ENCODE measurements at regions not wholly inside any gene's neighbourhood (a gene's known extent, or its start where the extent isn't known, plus 50 kb on each side); places are given as distances from the start of the nearest gene placed in this dataset.

DNA sequence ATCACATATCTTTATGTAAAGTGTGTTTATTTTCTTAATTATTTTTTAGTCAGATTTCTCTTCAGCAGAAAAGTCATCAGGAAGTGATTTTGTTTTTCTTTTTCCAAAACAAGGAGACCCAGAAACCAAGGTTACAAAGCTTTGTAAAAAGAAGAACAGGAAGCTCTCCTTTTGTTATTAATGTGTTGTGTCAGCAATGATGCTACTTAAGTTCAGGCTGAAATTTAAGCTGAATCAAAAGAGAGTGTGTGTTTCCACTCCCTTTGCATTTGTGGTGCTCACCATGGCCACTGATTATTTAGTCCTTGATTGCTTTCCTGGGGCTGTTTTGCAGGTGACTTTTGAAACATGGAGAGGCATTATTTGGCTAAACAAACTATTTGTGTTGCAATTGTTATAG lies 155.3 kb upstream of the ATP2B1 start:
- Histone ChIP-seq H3K4me3 (ENCODE audit: insufficient read depth, low read depth, low read length) (no peak overlapping the region), H3K27me3 (ENCODE audit: insufficient read depth, low read length) (no peaks in the 10 kb centered on the region), H3K36me3 (ENCODE audit: insufficient read depth, low read length) (no peaks in the 10 kb centered on the region), H3K9ac (ENCODE audit: low read length) (no peak overlapping the region), H3K9me3 (ENCODE audit: insufficient read depth, low read depth, low read length) (no peaks in the 10 kb centered on the region), H3K4me1 (ENCODE audit: insufficient read depth, low read length) (no peaks in the 10 kb centered on the region), H3K4me2 (ENCODE audit: low read length) (no peak overlapping the region), H4K20me1 (ENCODE audit: insufficient read depth, low read length) (no peaks in the 10 kb centered on the region), H3K79me2 (ENCODE audit: insufficient read depth, low read length) (no peaks in the 10 kb centered on the region), H2AFZ (ENCODE audit: low read depth, low read length) (no peak overlapping the region), H3K27ac (ENCODE audit: low read depth, low read length) (no peak overlapping the region)
- FAIRE-seq: no peak
- Mint-ChIP-seq H3K27ac (ENCODE audit: unreplicated experiment) (no peak overlapping the region), H3K36me3 (ENCODE audit: low read depth, unreplicated experiment) (no peaks in the 10 kb centered on the region), H3K4me1 (ENCODE audit: low read depth, unreplicated experiment) (peaks cover 6% of the 10 kb centered on the region), H3K27me3 (ENCODE audit: low read depth, unreplicated experiment) (no peaks in the 10 kb centered on the region), H3K4me3 (ENCODE audit: unreplicated experiment) (no peak overlapping the region), H3K9me3 (ENCODE audit: unreplicated experiment) (peaks cover 2% of the 10 kb centered on the region)
- DNase-seq (ENCODE audit: low read depth): no peak
- TF ChIP-seq EZH2 (IDR thresholded peaks at IDR 0.05; ENCODE audit: insufficient read depth, low read length): no peak
- TF ChIP-seq, protein P1, sequence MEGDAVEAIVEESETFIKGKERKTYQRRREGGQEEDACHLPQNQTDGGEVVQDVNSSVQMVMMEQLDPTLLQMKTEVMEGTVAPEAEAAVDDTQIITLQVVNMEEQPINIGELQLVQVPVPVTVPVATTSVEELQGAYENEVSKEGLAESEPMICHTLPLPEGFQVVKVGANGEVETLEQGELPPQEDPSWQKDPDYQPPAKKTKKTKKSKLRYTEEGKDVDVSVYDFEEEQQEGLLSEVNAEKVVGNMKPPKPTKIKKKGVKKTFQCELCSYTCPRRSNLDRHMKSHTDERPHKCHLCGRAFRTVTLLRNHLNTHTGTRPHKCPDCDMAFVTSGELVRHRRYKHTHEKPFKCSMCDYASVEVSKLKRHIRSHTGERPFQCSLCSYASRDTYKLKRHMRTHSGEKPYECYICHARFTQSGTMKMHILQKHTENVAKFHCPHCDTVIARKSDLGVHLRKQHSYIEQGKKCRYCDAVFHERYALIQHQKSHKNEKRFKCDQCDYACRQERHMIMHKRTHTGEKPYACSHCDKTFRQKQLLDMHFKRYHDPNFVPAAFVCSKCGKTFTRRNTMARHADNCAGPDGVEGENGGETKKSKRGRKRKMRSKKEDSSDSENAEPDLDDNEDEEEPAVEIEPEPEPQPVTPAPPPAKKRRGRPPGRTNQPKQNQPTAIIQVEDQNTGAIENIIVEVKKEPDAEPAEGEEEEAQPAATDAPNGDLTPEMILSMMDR (IDR thresholded peaks at IDR 0.05; ENCODE audit: insufficient read depth, low read depth, low read length): no peak

DNA sequence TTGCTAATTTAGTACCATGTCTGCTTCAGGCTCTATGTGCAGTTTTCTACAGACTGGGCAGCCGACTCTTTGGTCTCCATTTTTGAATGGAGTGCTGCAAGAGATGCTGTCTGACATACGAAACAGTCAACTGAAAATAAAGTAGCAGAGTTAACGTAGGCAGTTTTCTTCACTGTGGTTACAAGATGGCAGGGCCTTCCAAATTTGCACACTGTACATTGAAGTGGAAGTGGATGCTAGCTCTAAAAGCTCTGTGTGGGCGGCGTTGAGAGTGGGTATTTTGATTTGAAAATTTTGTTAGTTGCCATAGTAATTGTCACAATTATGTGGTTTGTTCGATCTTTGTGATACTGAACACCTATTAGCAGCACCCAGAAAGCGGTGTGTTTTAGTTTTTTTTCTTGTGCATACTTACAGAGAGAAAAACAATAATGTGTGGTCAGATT lies 154.9 kb upstream of the ATP2B1 start:
- Mint-ChIP-seq H3K36me3 (ENCODE audit: low read depth, unreplicated experiment) (no peaks in the 10 kb centered on the region), H3K4me1 (ENCODE audit: low read depth, unreplicated experiment) (peaks cover 6% of the 10 kb centered on the region), H3K27me3 (ENCODE audit: low read depth, unreplicated experiment) (no peaks in the 10 kb centered on the region), H3K27ac (ENCODE audit: unreplicated experiment) (no peak overlapping the region), H3K4me3 (ENCODE audit: unreplicated experiment) (no peak overlapping the region), H3K9me3 (ENCODE audit: unreplicated experiment) (peaks cover 2% of the 10 kb centered on the region)
- no peaks in the 10 kb centered on the region for H3K27me3 ChIP-seq (ENCODE audit: insufficient read depth, low read length)
- no peaks in the 10 kb centered on the region for H3K9me3 ChIP-seq (ENCODE audit: insufficient read depth, low read depth, low read length)
- no peaks in the 10 kb centered on the region for H3K36me3 ChIP-seq (ENCODE audit: insufficient read depth, low read length)
- H3K27ac ChIP-seq (ENCODE audit: low read depth, low read length): no peak overlapping the region
- no peak overlapping the region for H2AFZ ChIP-seq (ENCODE audit: low read depth, low read length)
- DNase-seq (ENCODE audit: low read depth): no peak
- H3K4me1 ChIP-seq (ENCODE audit: insufficient read depth, low read length): no peaks in the 10 kb centered on the region
- no peaks in the 10 kb centered on the region for H4K20me1 ChIP-seq (ENCODE audit: insufficient read depth, low read length)
- H3K4me3 ChIP-seq (ENCODE audit: insufficient read depth, low read depth, low read length): no peak overlapping the region
- FAIRE-seq: no peak
- no peaks in the 10 kb centered on the region for H3K79me2 ChIP-seq (ENCODE audit: insufficient read depth, low read length)
- TF ChIP-seq, protein P1 (IDR thresholded peaks at IDR 0.05; ENCODE audit: insufficient read depth, low read depth, low read length): no peak
- no peak for TF ChIP-seq EZH2 (IDR thresholded peaks at IDR 0.05; ENCODE audit: insufficient read depth, low read length)
- no peak overlapping the region for H3K9ac ChIP-seq (ENCODE audit: low read length)
- no peak overlapping the region for H3K4me2 ChIP-seq (ENCODE audit: low read length)

DNA sequence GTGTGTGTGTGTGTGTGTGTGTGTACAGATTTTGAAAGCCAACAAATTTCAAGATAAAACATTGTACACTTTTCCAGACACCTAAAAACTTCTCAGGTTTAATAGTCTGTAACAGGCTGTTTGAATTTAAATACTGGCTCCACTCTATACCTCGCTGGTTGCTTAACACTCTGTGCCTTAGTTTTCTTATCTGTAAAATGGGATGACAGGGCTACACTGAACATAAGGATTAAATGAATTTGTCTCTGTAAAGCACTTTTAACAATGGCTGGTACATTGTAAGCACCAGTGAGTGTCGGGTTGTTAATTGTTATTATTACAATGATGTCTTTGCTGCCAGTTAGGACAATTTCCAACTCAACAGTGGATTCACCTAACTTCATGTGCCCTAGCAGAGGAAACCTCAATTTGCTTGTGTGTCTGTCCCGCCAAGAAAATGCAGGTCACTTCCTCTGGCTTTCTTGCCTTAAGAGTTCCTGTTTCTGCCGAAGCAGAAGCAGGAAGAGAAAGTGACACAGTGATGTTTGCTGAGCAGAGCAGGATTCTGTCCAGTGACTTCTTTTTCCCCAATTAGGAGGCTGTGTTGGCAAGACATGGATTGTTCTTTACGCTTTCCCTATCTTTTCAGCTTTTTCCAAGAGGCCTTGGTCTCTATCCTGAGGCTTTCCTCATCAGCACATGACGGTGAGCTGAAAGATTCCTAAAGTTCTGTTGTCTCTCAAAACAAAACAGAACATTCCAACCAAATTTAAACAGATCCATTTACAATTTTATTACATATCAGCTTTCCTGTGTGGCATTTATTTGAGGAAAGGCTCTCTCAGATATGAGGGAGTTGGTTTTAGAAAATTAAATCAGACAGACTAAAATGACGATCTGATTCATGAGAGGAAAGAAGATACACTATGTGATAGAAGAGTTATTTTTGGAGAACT lies 154.1 kb upstream of the ATP2B1 start:
- H3K4me3 Mint-ChIP-seq (ENCODE audit: unreplicated experiment): no peak overlapping the region

More for the DNA sequence above, 154.1 kb upstream of the ATP2B1 start:
- no peak overlapping the region for H3K4me3 ChIP-seq (ENCODE audit: insufficient read depth, low read depth, low read length)
- H3K36me3 Mint-ChIP-seq (ENCODE audit: low read depth, unreplicated experiment): no peaks in the 10 kb centered on the region
- no peaks in the 10 kb centered on the region for H3K36me3 ChIP-seq (ENCODE audit: insufficient read depth, low read length)
- no peaks in the 10 kb centered on the region for H3K79me2 ChIP-seq (ENCODE audit: insufficient read depth, low read length)
- H3K9ac ChIP-seq (ENCODE audit: low read length): no peak overlapping the region
- peaks cover 6% of the 10 kb centered on the region for H3K4me1 Mint-ChIP-seq (ENCODE audit: low read depth, unreplicated experiment)
- no peaks in the 10 kb centered on the region for H3K27me3 ChIP-seq (ENCODE audit: insufficient read depth, low read length)
- TF ChIP-seq, protein P1 (IDR thresholded peaks at IDR 0.05; ENCODE audit: insufficient read depth, low read depth, low read length): no peak
- TF ChIP-seq EZH2 (IDR thresholded peaks at IDR 0.05; ENCODE audit: insufficient read depth, low read length): no peak
- H3K27me3 Mint-ChIP-seq (ENCODE audit: low read depth, unreplicated experiment): no peaks in the 10 kb centered on the region
- no peak for FAIRE-seq
- no peaks in the 10 kb centered on the region for H3K4me1 ChIP-seq (ENCODE audit: insufficient read depth, low read length)
- no peaks in the 10 kb centered on the region for H3K9me3 ChIP-seq (ENCODE audit: insufficient read depth, low read depth, low read length)
- no peak overlapping the region for H3K4me2 ChIP-seq (ENCODE audit: low read length)
- H3K27ac ChIP-seq (ENCODE audit: low read depth, low read length): no peak overlapping the region
- peaks cover 2% of the 10 kb centered on the region for H3K9me3 Mint-ChIP-seq (ENCODE audit: unreplicated experiment)
- H4K20me1 ChIP-seq (ENCODE audit: insufficient read depth, low read length): no peaks in the 10 kb centered on the region
- H2AFZ ChIP-seq (ENCODE audit: low read depth, low read length): no peak overlapping the region
- DNase-seq (ENCODE audit: low read depth): no peak
- H3K27ac Mint-ChIP-seq (ENCODE audit: unreplicated experiment): no peak overlapping the region
